Mesodermal cell (in vitro differentiated cells): ENCODE measurements at regions not wholly inside any gene's neighbourhood (a gene's known extent, or its start where the extent isn't known, plus 50 kb on each side); places are given as distances from the start of the nearest gene placed in this dataset.
"Not testable (repeated sequence)": the region's sequence is repeated elsewhere in the genome, so short reads cannot be mapped to it uniquely, and the experiment has no call there.

Experiments
- H3K27ac ChIP-seq: 2 replicates; pipeline ENCODE4 v1.7.0; 2013; ENCODE audit warnings: mild to moderate bottlenecking, low read depth, low read length, moderate library complexity; ENCODE audit not compliant: severe bottlenecking
- H3K36me3 ChIP-seq: 2 replicates; pipeline ENCODE4 v1.7.1; 2013; ENCODE audit warnings: mild to moderate bottlenecking, low read length, moderate library complexity; ENCODE audit not compliant: control insufficient read depth, insufficient read depth
- H3K4me1 ChIP-seq: one replicate; pipeline ENCODE4 v1.7.1; 2013; ENCODE audit warnings: mild to moderate bottlenecking, low read length; ENCODE audit not compliant: insufficient read depth, control insufficient read depth, poor library complexity, severe bottlenecking
- H3K4me3 ChIP-seq: 2 replicates; pipeline ENCODE4 v1.7.0; 2013; ENCODE audit warnings: low read length, control low read depth, mild to moderate bottlenecking; ENCODE audit not compliant: insufficient read depth, poor library complexity, severe bottlenecking; ENCODE audit errors: extremely low read depth
- H3K9me3 ChIP-seq: 2 replicates; pipeline ENCODE4 v1.7.1; 2013; ENCODE audit warnings: mild to moderate bottlenecking, low read length, moderate library complexity; ENCODE audit not compliant: control insufficient read depth
- WGBS, 2 experiments: methylation state at CpG; one replicate each; pipeline ENCODE4 v1.1.5; 2013; ENCODE audit warnings: missing lambda C conversion rate in 2 of 2; ENCODE audit not compliant: insufficient coverage in 2 of 2; 5-methylcytosine and 5-hydroxymethylcytosine counted together

- Histone ChIP-seq H3K27ac (no peak overlapping the region), H3K4me3 (no peak overlapping the region), H3K36me3 (no peaks in the 10 kb centered on the region), H3K9me3 (no peaks in the 10 kb centered on the region), H3K4me1 (no peaks in the 10 kb centered on the region)
Measured at GRCh38 chrY:16715278-16715677, 1164.7 kb downstream of the CDY2B start.

GRCh38 chrY:16673102-16673787 lies 1206.8 kb downstream of the CDY2B start:
- Histone ChIP-seq H3K4me3 (no peak overlapping the region), H3K27ac (no peak overlapping the region), H3K36me3 (no peaks in the 10 kb centered on the region), H3K4me1 (peaks cover 2% of the 10 kb centered on the region), H3K9me3 (no peaks in the 10 kb centered on the region)
- no CpG with 5 or more reads among the region's 2 CpGs for WGBS, 2 experiments

DNA sequence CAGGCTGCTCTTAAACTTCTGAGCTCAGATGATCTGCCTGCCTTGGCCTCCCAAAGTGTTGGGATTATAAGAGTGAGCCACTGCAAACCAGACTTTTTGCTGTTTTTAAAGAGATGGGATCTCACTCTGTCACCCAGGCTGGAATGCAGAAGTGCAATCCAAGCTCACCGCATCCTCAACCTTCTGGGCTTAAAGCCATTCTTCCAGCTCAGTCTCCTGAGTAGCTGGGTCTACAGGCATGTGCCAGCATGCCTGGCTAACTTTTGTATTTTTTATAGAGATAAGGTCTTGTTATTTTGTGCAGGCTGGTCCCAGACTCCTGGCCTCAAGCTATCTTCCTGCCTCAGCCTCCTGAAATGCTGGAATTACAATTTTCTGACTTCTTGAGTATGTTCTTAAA lies 1211.6 kb downstream of the CDY2B start:
- Histone ChIP-seq H3K4me1 (peaks cover 3% of the 10 kb centered on the region), H3K36me3 (no peaks in the 10 kb centered on the region), H3K27ac (no peak overlapping the region), H3K4me3 (no peak overlapping the region), H3K9me3 (no peaks in the 10 kb centered on the region)
- no CpG with 5 or more reads among the region's 1 CpG for WGBS, 2 experiments

DNA sequence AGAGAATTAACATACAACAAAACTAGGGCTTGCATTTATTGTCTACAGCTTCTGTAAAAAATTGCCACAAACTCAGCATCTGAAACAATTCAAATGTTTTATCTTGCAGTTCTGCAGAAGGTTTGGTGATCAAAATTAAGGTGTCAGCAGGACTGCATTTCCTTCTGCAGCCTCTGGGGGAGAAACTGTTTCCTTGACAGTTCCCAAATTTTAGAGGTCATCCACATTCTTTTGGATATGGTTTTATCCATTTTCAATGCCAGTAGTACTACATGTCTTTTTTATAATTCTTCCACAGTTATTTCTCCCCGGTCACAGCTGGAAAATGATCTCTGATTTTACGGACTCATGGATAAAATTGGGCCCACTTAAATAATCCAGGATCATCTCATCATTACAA lies 1217.3 kb downstream of the CDY2B start:
- 71 to 80% methylated on average over 1 to 2 of the region's 2 CpGs for WGBS, 2 experiments
- H3K4me3 ChIP-seq, result no peak overlapping the region
- H3K36me3 ChIP-seq, result no peaks in the 10 kb centered on the region
- no peaks in the 10 kb centered on the region for H3K4me1 ChIP-seq
- no peak overlapping the region for H3K27ac ChIP-seq
- H3K9me3 ChIP-seq, result no peaks in the 10 kb centered on the region

DNA sequence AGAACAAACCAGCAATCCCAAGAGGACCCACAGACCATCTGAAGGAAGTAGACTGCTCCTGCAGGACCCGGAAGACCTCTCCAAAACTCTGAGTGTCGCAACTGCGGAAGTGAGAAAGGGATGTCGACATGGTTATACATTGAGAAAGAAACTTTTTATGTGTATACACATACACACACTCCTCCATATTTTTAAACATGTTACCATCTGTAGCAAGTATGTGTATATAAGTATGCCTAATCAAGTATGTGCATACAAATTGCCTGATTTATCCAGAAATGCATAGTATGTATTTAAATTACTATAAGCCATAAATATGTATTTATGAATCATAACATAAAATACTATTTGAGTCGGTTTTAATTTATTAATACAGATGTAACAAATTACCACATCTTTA lies 1220.7 kb downstream of the CDY2B start:
- H3K4me1 ChIP-seq, result no peaks in the 10 kb centered on the region
- no peak overlapping the region for H3K4me3 ChIP-seq
- H3K27ac ChIP-seq, result no peak overlapping the region
- WGBS, 2 experiments, result no CpG with 5 or more reads among the region's 5 CpGs
- H3K9me3 ChIP-seq, result no peaks in the 10 kb centered on the region
- H3K36me3 ChIP-seq, result no peaks in the 10 kb centered on the region

DNA sequence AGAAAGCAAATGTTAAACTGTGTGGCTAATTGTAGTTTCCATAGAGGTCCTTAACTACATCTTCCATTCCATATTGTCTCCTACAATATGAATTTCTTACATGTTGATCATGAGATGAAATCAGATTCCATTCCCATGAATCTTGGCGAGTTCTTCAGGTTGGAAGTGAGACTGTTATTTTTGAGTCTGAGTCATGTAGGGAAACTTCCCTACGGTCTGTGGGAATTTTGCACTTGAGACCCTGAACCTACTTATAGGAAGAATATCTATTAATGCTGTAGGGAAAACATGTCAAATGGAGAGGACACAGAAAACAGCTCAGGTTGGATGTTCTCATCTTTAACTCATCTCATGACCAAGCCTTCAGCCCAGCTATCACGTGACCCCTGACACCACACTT lies 1226.0 kb downstream of the CDY2B start:
- Histone ChIP-seq H3K36me3 (no peaks in the 10 kb centered on the region), H3K27ac (no peak overlapping the region), H3K4me3 (no peak overlapping the region), H3K4me1 (no peaks in the 10 kb centered on the region), H3K9me3 (no peaks in the 10 kb centered on the region)
- whole genome bisulfite sequencing, 2 experiments, result 88% methylated on average over 1 of the region's 3 CpGs; no CpG with 5 or more reads in 1 of the 2 experiments

GRCh38 chrY:16645991-16646390 lies 1234.0 kb downstream of the CDY2B start:
- no peaks in the 10 kb centered on the region for H3K4me1 ChIP-seq
- H3K4me3 ChIP-seq, result no peak overlapping the region
- WGBS, 2 experiments, result no CpG with 5 or more reads among the region's 3 CpGs
- no peaks in the 10 kb centered on the region for H3K36me3 ChIP-seq
- no peak overlapping the region for H3K27ac ChIP-seq
- no peaks in the 10 kb centered on the region for H3K9me3 ChIP-seq

DNA sequence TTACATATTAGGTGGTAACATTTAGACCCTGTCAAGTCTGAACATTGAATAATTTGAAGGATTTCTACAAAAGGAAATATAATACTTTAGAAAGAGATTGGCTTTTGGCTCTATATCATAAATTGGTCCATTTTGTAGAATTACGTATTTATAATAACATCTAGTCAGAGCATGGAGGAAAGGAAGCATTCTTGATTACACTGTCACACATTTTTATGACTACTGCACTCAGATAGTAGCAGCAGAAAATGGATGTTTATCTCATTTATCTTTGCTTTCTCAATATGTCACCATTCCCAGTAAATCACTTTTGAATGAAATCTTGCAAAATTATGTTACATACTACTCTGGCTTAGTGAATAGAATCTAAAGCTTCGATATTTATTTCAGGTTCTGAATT lies 1234.6 kb downstream of the CDY2B start:
- no peak overlapping the region for H3K4me3 ChIP-seq
- no peak overlapping the region for H3K27ac ChIP-seq
- no peaks in the 10 kb centered on the region for H3K9me3 ChIP-seq
- no peaks in the 10 kb centered on the region for H3K4me1 ChIP-seq
- no CpG with 5 or more reads among the region's 2 CpGs for WGBS, 2 experiments
- no peaks in the 10 kb centered on the region for H3K36me3 ChIP-seq

DNA sequence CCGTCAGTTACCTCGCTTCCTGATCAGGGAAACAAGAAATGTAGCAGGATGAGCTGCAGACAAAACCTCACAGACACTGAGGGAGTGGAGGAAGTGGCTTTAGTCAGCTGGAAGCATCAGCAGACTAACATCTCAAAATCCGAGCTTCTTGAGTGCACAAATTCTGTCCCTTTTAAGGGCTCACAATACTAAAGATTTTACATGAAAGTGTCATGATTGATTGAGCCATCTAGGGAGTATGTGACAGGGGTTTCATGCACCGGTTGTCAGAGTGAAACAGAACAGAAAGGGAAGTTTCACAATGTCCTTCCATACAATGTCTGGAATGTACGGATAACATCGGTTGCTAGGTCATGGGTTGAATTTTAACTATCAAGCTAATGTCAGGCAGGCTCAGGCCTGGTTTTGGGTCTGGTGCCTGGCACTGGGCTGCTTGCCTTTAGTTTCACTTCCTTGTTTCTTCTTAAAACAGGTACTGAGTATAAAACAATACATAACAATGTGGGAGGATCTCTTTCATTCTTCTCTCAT lies 1235.7 kb downstream of the CDY2B start:
- H3K4me1 ChIP-seq, result no peaks in the 10 kb centered on the region
- no CpG with 5 or more reads among the region's 6 CpGs for WGBS, 2 experiments
- H3K9me3 ChIP-seq, result no peaks in the 10 kb centered on the region
- peak overlapping the region; percentile 57 for H3K27ac ChIP-seq
- no peaks in the 10 kb centered on the region for H3K36me3 ChIP-seq
- no peak overlapping the region for H3K4me3 ChIP-seq

- WGBS, 2 experiments, result no CpG with 5 or more reads among the region's 3 CpGs
- Histone ChIP-seq H3K36me3 (no peaks in the 10 kb centered on the region), H3K27ac (no peak overlapping the region), H3K4me3 (no peak overlapping the region), H3K4me1 (no peaks in the 10 kb centered on the region), H3K9me3 (no peaks in the 10 kb centered on the region)
Measured at GRCh38 chrY:16639777-16640176, 1240.2 kb downstream of the CDY2B start.

GRCh38 chrY:16638743-16639142 lies 1241.3 kb downstream of the CDY2B start:
- H3K9me3 ChIP-seq, H3K4me3 ChIP-seq, H3K4me1 ChIP-seq, H3K27ac ChIP-seq, H3K36me3 ChIP-seq: not testable (repeated sequence)
